ENCODE measurements at regions not wholly inside any gene's neighbourhood (a gene's known extent, or its start where the extent isn't known, plus 50 kb on each side); places are given as distances from the start of the nearest gene placed in this dataset.
A peak's percentile ranks its signal among the peaks of the same experiment; 100 is the strongest.

- no peak for TF ChIP-seq CTCF (conservative IDR thresholded peaks at IDR 0.05)
- peak overlapping the region; percentile 55 for H3K27ac ChIP-seq
These were observed 245.5 kb downstream of the AUH start for GRCh38 chr9:91116211-91116610.

- peak overlapping the region; percentile 55 for H3K27ac ChIP-seq
- TF ChIP-seq CTCF (conservative IDR thresholded peaks at IDR 0.05), result no peak
These were observed 245.0 kb downstream of the AUH start for GRCh38 chr9:91116711-91117110.

GRCh38 chr9:91117474-91117891, 244.2 kb downstream of the AUH start:
- H3K27ac ChIP-seq, result no peak overlapping the region
- TF ChIP-seq CTCF (conservative IDR thresholded peaks at IDR 0.05), result no peak

- no peak for TF ChIP-seq CTCF (conservative IDR thresholded peaks at IDR 0.05)
- no peak overlapping the region for H3K27ac ChIP-seq
These were observed 243.6 kb downstream of the AUH start for GRCh38 chr9:91117959-91118703.

GRCh38 chr9:91118704-91119025, 243.1 kb downstream of the AUH start:
- no peak for TF ChIP-seq CTCF (conservative IDR thresholded peaks at IDR 0.05)
- no peak overlapping the region for H3K27ac ChIP-seq

GRCh38 chr9:91119142-91119541, 242.6 kb downstream of the AUH start:
- H3K27ac ChIP-seq, result peak overlapping the region; percentile 59
- TF ChIP-seq CTCF (conservative IDR thresholded peaks at IDR 0.05), result no peak

GRCh38 chr9:91119679-91120078, 242.0 kb downstream of the AUH start:
- TF ChIP-seq CTCF (conservative IDR thresholded peaks at IDR 0.05), result no peak
- peak overlapping the region; percentile 59 for H3K27ac ChIP-seq
